ENCODE measurements at regions not wholly inside any gene's neighbourhood (a gene's known extent, or its start where the extent isn't known, plus 50 kb on each side); places are given as distances from the start of the nearest gene placed in this dataset.

GRCh38 chr17:36661047-36661666 lies 59.8 kb downstream of the MRM1 start:
- no peak overlapping the region for H3K27ac Mint-ChIP-seq
- no peaks in the 10 kb centered on the region for H3K36me3 Mint-ChIP-seq (ENCODE audit: low read depth)
- DNase-seq (no peak), ATAC-seq (no peak)
- CTCF ChIA-PET, result no interaction called here
- peaks cover 2% of the 10 kb centered on the region for H3K4me1 Mint-ChIP-seq
- intact Hi-C loops (cut with DNase I, micrococcal nuclease), result no loop called here
- no peak overlapping the region for H3K4me3 Mint-ChIP-seq
- peaks cover 28% of the 10 kb centered on the region for H3K27me3 Mint-ChIP-seq
- POLR2A ChIA-PET, result no interaction called here
- H3K9me3 Mint-ChIP-seq (ENCODE audit: low read depth), result no peaks in the 10 kb centered on the region

- Mint-ChIP-seq H3K9me3 (ENCODE audit: low read depth) (no peaks in the 10 kb centered on the region), H3K27me3 (peaks cover 25% of the 10 kb centered on the region), H3K36me3 (ENCODE audit: low read depth) (no peaks in the 10 kb centered on the region), H3K27ac (no peak overlapping the region), H3K4me3 (no peak overlapping the region), H3K4me1 (peaks cover under 1% of the 10 kb centered on the region)
- ATAC-seq, result no peak
- intact Hi-C loops (cut with DNase I, micrococcal nuclease), result no loop called here
- ChIA-PET POLR2A (no interaction called here), CTCF (no interaction called here)
- no peak for DNase-seq
These were observed 60.3 kb downstream of the MRM1 start for GRCh38 chr17:36661688-36662087.

GRCh38 chr17:36665417-36665816 lies 64.0 kb downstream of the MRM1 start:
- POLR2A ChIA-PET, result no interaction called here
- H3K4me3 Mint-ChIP-seq, result no peak overlapping the region
- intact Hi-C loops (cut with DNase I, micrococcal nuclease), result no loop called here

GRCh38 chr17:36667922-36668321 lies 66.5 kb downstream of the MRM1 start:
- no peak overlapping the region for H3K4me3 Mint-ChIP-seq
- H3K36me3 Mint-ChIP-seq (ENCODE audit: low read depth), result no peaks in the 10 kb centered on the region
- CTCF ChIA-PET, result no interaction called here
- intact Hi-C loops (cut with DNase I, micrococcal nuclease), result no loop called here
- POLR2A ChIA-PET, result no interaction called here
- H3K27ac Mint-ChIP-seq, result no peak overlapping the region
- DNase-seq (no peak), ATAC-seq (peak; percentile 65)
- H3K4me1 Mint-ChIP-seq, result peaks cover 9% of the 10 kb centered on the region
- peaks cover 3% of the 10 kb centered on the region for H3K27me3 Mint-ChIP-seq
- no peaks in the 10 kb centered on the region for H3K9me3 Mint-ChIP-seq (ENCODE audit: low read depth)

More at GRCh38 chr17:36665417-36665816, 64.0 kb downstream of the MRM1 start:
- no peak for DNase-seq
- Mint-ChIP-seq H3K27ac (no peak overlapping the region), H3K9me3 (ENCODE audit: low read depth) (no peaks in the 10 kb centered on the region), H3K4me1 (no peaks in the 10 kb centered on the region), H3K36me3 (ENCODE audit: low read depth) (no peaks in the 10 kb centered on the region), H3K27me3 (peaks cover 12% of the 10 kb centered on the region)
- CTCF ChIA-PET, result interaction anchor here (0.5 to 0.6 kb wide), 2 partner anchors 89 to 690 kb away, joined by 3 read pairs; no protein-coding TSS in a partner anchor
- ATAC-seq, result no peak

GRCh38 chr17:36668824-36669223 lies 67.4 kb downstream of the MRM1 start:
- ChIA-PET CTCF (no interaction called here), POLR2A (no interaction called here)
- Mint-ChIP-seq H3K4me3 (no peak overlapping the region), H3K27me3 (peaks cover 3% of the 10 kb centered on the region), H3K4me1 (peaks cover 16% of the 10 kb centered on the region), H3K27ac (no peak overlapping the region), H3K36me3 (ENCODE audit: low read depth) (no peaks in the 10 kb centered on the region), H3K9me3 (ENCODE audit: low read depth) (no peaks in the 10 kb centered on the region)
- intact Hi-C loops (cut with DNase I, micrococcal nuclease), result no loop called here
- ATAC-seq (no peak), DNase-seq (no peak)

- Mint-ChIP-seq H3K4me3 (no peak overlapping the region), H3K4me1 (peaks cover 39% of the 10 kb centered on the region), H3K27me3 (no peaks in the 10 kb centered on the region), H3K36me3 (ENCODE audit: low read depth) (no peaks in the 10 kb centered on the region), H3K27ac (no peak overlapping the region), H3K9me3 (ENCODE audit: low read depth) (no peaks in the 10 kb centered on the region)
- intact Hi-C loops (cut with DNase I, micrococcal nuclease), result no loop called here
- ChIA-PET CTCF (no interaction called here), POLR2A (no interaction called here)
- no peak for ATAC-seq
- DNase-seq, result no peak
These were observed 69.8 kb downstream of the MRM1 start for GRCh38 chr17:36671144-36671543.

GRCh38 chr17:36672403-36672918 lies 71.1 kb downstream of the MRM1 start:
- no peak overlapping the region for H3K4me3 Mint-ChIP-seq
- H3K36me3 Mint-ChIP-seq (ENCODE audit: low read depth), result no peaks in the 10 kb centered on the region
- no peak overlapping the region for H3K27ac Mint-ChIP-seq
- ChIA-PET CTCF (no interaction called here), POLR2A (no interaction called here)
- ATAC-seq (no peak), DNase-seq (no peak)
- no peaks in the 10 kb centered on the region for H3K9me3 Mint-ChIP-seq (ENCODE audit: low read depth)
- H3K27me3 Mint-ChIP-seq, result no peaks in the 10 kb centered on the region
- peaks cover 44% of the 10 kb centered on the region for H3K4me1 Mint-ChIP-seq
- intact Hi-C loops (cut with DNase I, micrococcal nuclease), result no loop called here

GRCh38 chr17:36673068-36673467 lies 71.7 kb downstream of the MRM1 start:
- ATAC-seq (no peak), DNase-seq (no peak)
- ChIA-PET CTCF (no interaction called here), POLR2A (no interaction called here)
- Mint-ChIP-seq H3K27me3 (no peaks in the 10 kb centered on the region), H3K4me1 (peaks cover 44% of the 10 kb centered on the region), H3K36me3 (ENCODE audit: low read depth) (no peaks in the 10 kb centered on the region), H3K4me3 (no peak overlapping the region), H3K27ac (peak overlapping the region; percentile 66), H3K9me3 (ENCODE audit: low read depth) (no peaks in the 10 kb centered on the region)
- intact Hi-C loops (cut with DNase I, micrococcal nuclease), result no loop called here

GRCh38 chr17:36673637-36674277 lies 72.4 kb downstream of the MRM1 start:
- ATAC-seq (peak; percentile 14), DNase-seq (peak; percentile 14)
- intact Hi-C loops (cut with DNase I, micrococcal nuclease), result no loop called here
- ChIA-PET CTCF (no interaction called here), POLR2A (interaction anchor here (0.6 kb wide), 1 partner anchor 938 kb away, joined by 3 read pairs; no protein-coding TSS in a partner anchor)
- Mint-ChIP-seq H3K27ac (peak overlapping the region; percentile 85), H3K9me3 (ENCODE audit: low read depth) (no peaks in the 10 kb centered on the region), H3K4me1 (peaks cover 44% of the 10 kb centered on the region), H3K4me3 (no peak overlapping the region), H3K27me3 (no peaks in the 10 kb centered on the region), H3K36me3 (ENCODE audit: low read depth) (no peaks in the 10 kb centered on the region)

GRCh38 chr17:36674278-36674650 lies 72.9 kb downstream of the MRM1 start:
- DNase-seq (peak; percentile 61), ATAC-seq (peak; percentile 96)
- intact Hi-C loops (cut with DNase I, micrococcal nuclease), result no loop called here
- Mint-ChIP-seq H3K4me3 (no peak overlapping the region), H3K4me1 (peaks cover 44% of the 10 kb centered on the region), H3K27ac (peak overlapping the region; percentile 85), H3K9me3 (ENCODE audit: low read depth) (no peaks in the 10 kb centered on the region), H3K36me3 (ENCODE audit: low read depth) (no peaks in the 10 kb centered on the region), H3K27me3 (no peaks in the 10 kb centered on the region)
- CTCF ChIA-PET, result no interaction called here
- POLR2A ChIA-PET, result interaction anchor here (0.6 kb wide), 1 partner anchor 938 kb away, joined by 3 read pairs; no protein-coding TSS in a partner anchor

- intact Hi-C loops (cut with DNase I, micrococcal nuclease), result no loop called here
- no peak overlapping the region for H3K27ac Mint-ChIP-seq
- no peaks in the 10 kb centered on the region for H3K9me3 Mint-ChIP-seq (ENCODE audit: low read depth)
- H3K4me3 Mint-ChIP-seq, result no peak overlapping the region
- peak; percentile 19 for DNase-seq
- H3K36me3 Mint-ChIP-seq (ENCODE audit: low read depth), result no peaks in the 10 kb centered on the region
- H3K27me3 Mint-ChIP-seq, result no peaks in the 10 kb centered on the region
- CTCF ChIA-PET, result interaction anchor here (0.9 kb wide), 1 partner anchor 21 kb away, joined by 3 read pairs; no protein-coding TSS in a partner anchor
- POLR2A ChIA-PET, result no interaction called here
- ATAC-seq, result no peak
- H3K4me1 Mint-ChIP-seq, result peaks cover 44% of the 10 kb centered on the region
These were observed 73.9 kb downstream of the MRM1 start for GRCh38 chr17:36675250-36675649.

GRCh38 chr17:36675786-36676185 lies 74.4 kb downstream of the MRM1 start:
- Mint-ChIP-seq H3K4me3 (no peak overlapping the region), H3K36me3 (ENCODE audit: low read depth) (no peaks in the 10 kb centered on the region), H3K27me3 (no peaks in the 10 kb centered on the region), H3K27ac (peak overlapping the region; percentile 35), H3K9me3 (ENCODE audit: low read depth) (no peaks in the 10 kb centered on the region), H3K4me1 (peaks cover 44% of the 10 kb centered on the region)
- intact Hi-C loops (cut with DNase I, micrococcal nuclease), result no loop called here
- ATAC-seq (no peak), DNase-seq (no peak)
- CTCF ChIA-PET, result interaction anchor here (0.9 kb wide), 1 partner anchor 21 kb away, joined by 3 read pairs; no protein-coding TSS in a partner anchor
- POLR2A ChIA-PET, result no interaction called here

All from activated CD4-positive, alpha-beta T cell treated with anti-CD3 and anti-CD28 coated beads for 36 hours (primary cell).